ENCODE measurements at regions not wholly inside any gene's neighbourhood (a gene's known extent, or its start where the extent isn't known, plus 50 kb on each side); places are given as distances from the start of the nearest gene placed in this dataset.

DNA sequence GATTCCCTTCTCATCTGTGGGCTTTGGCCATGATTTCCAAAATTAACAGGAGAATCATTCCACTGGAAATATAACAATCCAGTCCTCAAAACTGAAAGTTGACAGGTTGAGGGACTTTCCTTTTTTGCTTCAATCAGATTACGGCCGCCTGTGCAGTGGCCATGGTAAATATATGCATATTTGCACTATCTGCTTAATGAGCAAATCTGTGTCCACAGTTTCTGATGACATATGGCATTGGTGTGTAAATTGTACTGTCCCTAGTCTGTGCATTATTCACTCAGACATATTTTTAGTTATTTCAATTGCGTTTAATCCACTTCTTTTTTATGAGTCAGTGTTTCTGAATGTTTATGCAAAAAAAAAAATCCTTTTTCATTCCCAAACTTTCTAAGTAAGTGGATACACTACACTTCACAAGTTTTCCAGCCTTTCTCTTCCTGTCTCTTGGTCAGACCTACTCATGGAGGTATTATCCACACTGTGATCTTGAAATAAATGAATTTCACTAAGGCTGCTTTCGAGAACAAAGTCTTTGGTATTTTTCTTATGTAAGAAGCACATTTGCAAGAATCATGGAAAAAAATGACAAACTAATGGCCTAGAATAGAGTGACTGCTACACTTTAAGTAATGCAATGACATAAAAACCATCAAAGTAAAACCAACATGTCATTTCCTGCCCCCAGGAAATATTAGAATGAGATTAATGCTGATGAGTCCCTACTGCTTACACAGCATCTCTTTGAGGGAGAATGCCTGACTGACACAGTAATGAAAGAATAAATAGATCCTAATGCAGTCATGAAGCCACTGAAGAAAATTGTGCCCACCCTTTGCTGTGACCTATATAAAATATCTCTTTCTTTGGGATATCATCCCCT, 76.4 kb upstream of the MTNR1B start:
- TF ChIP-seq POLR2A (IDR thresholded peaks at IDR 0.05): no peak
- TF ChIP-seq, protein P1, sequence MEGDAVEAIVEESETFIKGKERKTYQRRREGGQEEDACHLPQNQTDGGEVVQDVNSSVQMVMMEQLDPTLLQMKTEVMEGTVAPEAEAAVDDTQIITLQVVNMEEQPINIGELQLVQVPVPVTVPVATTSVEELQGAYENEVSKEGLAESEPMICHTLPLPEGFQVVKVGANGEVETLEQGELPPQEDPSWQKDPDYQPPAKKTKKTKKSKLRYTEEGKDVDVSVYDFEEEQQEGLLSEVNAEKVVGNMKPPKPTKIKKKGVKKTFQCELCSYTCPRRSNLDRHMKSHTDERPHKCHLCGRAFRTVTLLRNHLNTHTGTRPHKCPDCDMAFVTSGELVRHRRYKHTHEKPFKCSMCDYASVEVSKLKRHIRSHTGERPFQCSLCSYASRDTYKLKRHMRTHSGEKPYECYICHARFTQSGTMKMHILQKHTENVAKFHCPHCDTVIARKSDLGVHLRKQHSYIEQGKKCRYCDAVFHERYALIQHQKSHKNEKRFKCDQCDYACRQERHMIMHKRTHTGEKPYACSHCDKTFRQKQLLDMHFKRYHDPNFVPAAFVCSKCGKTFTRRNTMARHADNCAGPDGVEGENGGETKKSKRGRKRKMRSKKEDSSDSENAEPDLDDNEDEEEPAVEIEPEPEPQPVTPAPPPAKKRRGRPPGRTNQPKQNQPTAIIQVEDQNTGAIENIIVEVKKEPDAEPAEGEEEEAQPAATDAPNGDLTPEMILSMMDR (IDR thresholded peaks at IDR 0.05): no peak

Measured in Peyer's patch (tissue), 4 donors.